ENCODE measurements at regions not wholly inside any gene's neighbourhood (a gene's known extent, or its start where the extent isn't known, plus 50 kb on each side); places are given as distances from the start of the nearest gene placed in this dataset.
"Not testable (repeated sequence)": the region's sequence is repeated elsewhere in the genome, so short reads cannot be mapped to it uniquely, and the experiment has no call there.

GRCh38 chr10:78602201-78602932 lies 466.4 kb upstream of the ZMIZ1 start:
- TF ChIP-seq POLR2A (IDR thresholded peaks at IDR 0.05) (no peak), CTCF (IDR thresholded peaks at IDR 0.05 in 4 of 5, conservative IDR thresholded peaks at IDR 0.05 in 1 of 5) (no peak)
- no peaks in the 10 kb centered on the region for H3K36me3 ChIP-seq
- DNase-seq (no peak), ATAC-seq (no peak)
- no peaks in the 10 kb centered on the region for H3K4me1 ChIP-seq
- in situ Hi-C loops (cut with MboI; ENCODE audit: low sequenced_read_pairs in 4 of 4) (no loop called here), intact Hi-C loops (cut with DNase I; ENCODE audit: low total_unique reads) (no loop called here)
- no peaks in the 10 kb centered on the region for H3K9me3 ChIP-seq
- no peak overlapping the region for H3K4me3 ChIP-seq
- H3K27me3 ChIP-seq: no peaks in the 10 kb centered on the region
- no peak overlapping the region for H3K27ac ChIP-seq

GRCh38 chr10:78604286-78604685 lies 464.5 kb upstream of the ZMIZ1 start:
- H3K4me3 ChIP-seq: no peak overlapping the region
- intact Hi-C loops (cut with DNase I; ENCODE audit: low total_unique reads) (no loop called here), in situ Hi-C loops (cut with MboI; ENCODE audit: low sequenced_read_pairs in 4 of 4) (no loop called here)
- no peak overlapping the region for H3K27ac ChIP-seq
- DNase-seq (no peak), ATAC-seq (no peak)
- TF ChIP-seq CTCF (IDR thresholded peaks at IDR 0.05 in 4 of 5, conservative IDR thresholded peaks at IDR 0.05 in 1 of 5) (no peak), POLR2A (IDR thresholded peaks at IDR 0.05) (no peak)
- H3K9me3 ChIP-seq: peaks cover 0 to 6% (median 4%) of the 10 kb centered on the region in 3 donors
- no peaks in the 10 kb centered on the region for H3K27me3 ChIP-seq
- H3K4me1 ChIP-seq: no peaks in the 10 kb centered on the region
- H3K36me3 ChIP-seq: no peaks in the 10 kb centered on the region

GRCh38 chr10:78604721-78605120 lies 464.0 kb upstream of the ZMIZ1 start:
- no peak for TF ChIP-seq POLR2A (IDR thresholded peaks at IDR 0.05)
- no peak for TF ChIP-seq CTCF (IDR thresholded peaks at IDR 0.05 in 4 of 5, conservative IDR thresholded peaks at IDR 0.05 in 1 of 5)
- no peak overlapping the region for H3K27ac ChIP-seq
- no peak overlapping the region for H3K4me3 ChIP-seq
- in situ Hi-C loops (cut with MboI; ENCODE audit: low sequenced_read_pairs in 4 of 4) (no loop called here), intact Hi-C loops (cut with DNase I; ENCODE audit: low total_unique reads) (no loop called here)
- no peaks in the 10 kb centered on the region for H3K4me1 ChIP-seq
- H3K36me3 ChIP-seq: no peaks in the 10 kb centered on the region
- H3K27me3 ChIP-seq: no peaks in the 10 kb centered on the region
- DNase-seq: no peak
- peaks cover 0 to 7% (median 4%) of the 10 kb centered on the region in 3 donors for H3K9me3 ChIP-seq
- no peak for ATAC-seq

GRCh38 chr10:78605800-78606350 lies 462.9 kb upstream of the ZMIZ1 start:
- H3K9me3 ChIP-seq: peaks cover 0 to 7% (median 4%) of the 10 kb centered on the region in 3 donors
- in situ Hi-C loops (cut with MboI; ENCODE audit: low sequenced_read_pairs in 4 of 4): no loop called here
- no peak overlapping the region for H3K4me3 ChIP-seq
- DNase-seq: no peak
- ATAC-seq: no peak
- no peak overlapping the region for H3K27ac ChIP-seq
- H3K27me3 ChIP-seq: no peaks in the 10 kb centered on the region
- intact Hi-C loops (cut with DNase I; ENCODE audit: low total_unique reads): no loop called here
- H3K36me3 ChIP-seq: no peaks in the 10 kb centered on the region
- H3K4me1 ChIP-seq: no peaks in the 10 kb centered on the region
- TF ChIP-seq POLR2A (IDR thresholded peaks at IDR 0.05): no peak
- no peak for TF ChIP-seq CTCF (IDR thresholded peaks at IDR 0.05 in 4 of 5, conservative IDR thresholded peaks at IDR 0.05 in 1 of 5)

GRCh38 chr10:78606766-78607165 lies 462.0 kb upstream of the ZMIZ1 start:
- ATAC-seq; H3K4me3 ChIP-seq; H3K9me3 ChIP-seq; H3K36me3 ChIP-seq; H3K27ac ChIP-seq; H3K4me1 ChIP-seq; intact Hi-C loops (cut with DNase I; ENCODE audit: low total_unique reads); DNase-seq; H3K27me3 ChIP-seq; in situ Hi-C loops (cut with MboI; ENCODE audit: low sequenced_read_pairs in 4 of 4): not testable (repeated sequence)

Measured in gastrocnemius medialis (tissue), 4 donors.